Rectal smooth muscle tissue (tissue), 1 donor: ENCODE measurements at regions not wholly inside any gene's neighbourhood (a gene's known extent, or its start where the extent isn't known, plus 50 kb on each side); places are given as distances from the start of the nearest gene placed in this dataset.
A peak's percentile ranks its signal among the peaks of the same experiment; 100 is the strongest.

ENCODE experiments used
- H3K27ac ChIP-seq: one replicate; pipeline ENCODE4 v1.7.0; 2013; ENCODE audit warnings: low read depth, low read length, inconsistent platforms
- H3K27me3 ChIP-seq: one replicate; pipeline ENCODE4 v1.7.0; 2013; ENCODE audit warnings: low read length; ENCODE audit not compliant: control insufficient read depth, insufficient read depth
- H3K36me3 ChIP-seq: one replicate; pipeline ENCODE4 v1.7.0; 2013; ENCODE audit warnings: low read length; ENCODE audit not compliant: control insufficient read depth, insufficient read depth
- H3K4me1 ChIP-seq: one replicate; pipeline ENCODE4 v1.7.0; 2013; ENCODE audit warnings: low read length; ENCODE audit not compliant: control insufficient read depth, insufficient read depth
- H3K4me3 ChIP-seq: one replicate; pipeline ENCODE4 v1.7.0; 2013; ENCODE audit warnings: low read length
- H3K9ac ChIP-seq: one replicate; pipeline ENCODE4 v1.7.0; 2013; ENCODE audit warnings: low read length

DNA sequence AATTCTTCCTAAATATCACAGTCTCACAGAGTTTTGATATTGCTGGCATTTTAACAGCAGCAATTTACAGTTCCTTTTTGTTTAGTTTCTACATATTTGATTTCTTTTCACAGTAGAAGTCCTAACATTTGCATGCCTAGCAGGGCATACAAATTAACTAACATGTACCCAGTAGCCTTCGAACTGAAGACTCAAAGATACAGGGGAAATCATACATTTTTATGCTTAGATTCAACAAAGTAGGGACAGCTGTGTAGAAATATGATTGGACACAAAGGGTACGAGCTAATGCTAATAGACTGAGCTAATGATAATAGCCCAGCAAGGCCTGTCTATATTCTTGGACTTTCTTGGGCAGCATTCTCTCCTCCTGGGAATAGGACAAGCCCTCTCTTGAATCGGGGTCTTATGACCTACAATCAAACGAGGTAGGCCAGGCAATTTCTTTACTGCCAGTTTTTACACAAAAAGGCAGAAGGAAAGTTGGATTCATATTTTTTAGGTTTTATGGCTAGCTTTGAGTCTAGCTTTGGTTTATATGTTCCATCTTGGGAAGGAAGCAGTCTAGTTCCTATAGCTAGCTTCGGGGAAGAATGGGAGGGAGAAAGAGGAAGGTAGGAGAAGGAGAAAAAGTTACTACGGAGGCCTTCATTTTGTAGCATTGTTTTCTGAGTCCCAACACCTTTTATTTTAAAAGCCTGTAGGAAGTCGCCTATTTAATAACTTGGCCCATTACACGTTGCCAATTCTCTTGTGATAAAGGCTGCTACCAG, 115.8 kb downstream of the HFE start:
- H3K4me3 ChIP-seq = no peak overlapping the region
- H3K27me3 ChIP-seq = no peaks in the 10 kb centered on the region
- H3K27ac ChIP-seq = no peak overlapping the region
- H3K36me3 ChIP-seq = no peaks in the 10 kb centered on the region
- H3K9ac ChIP-seq = no peak overlapping the region
- peaks cover 9% of the 10 kb centered on the region for H3K4me1 ChIP-seq

DNA sequence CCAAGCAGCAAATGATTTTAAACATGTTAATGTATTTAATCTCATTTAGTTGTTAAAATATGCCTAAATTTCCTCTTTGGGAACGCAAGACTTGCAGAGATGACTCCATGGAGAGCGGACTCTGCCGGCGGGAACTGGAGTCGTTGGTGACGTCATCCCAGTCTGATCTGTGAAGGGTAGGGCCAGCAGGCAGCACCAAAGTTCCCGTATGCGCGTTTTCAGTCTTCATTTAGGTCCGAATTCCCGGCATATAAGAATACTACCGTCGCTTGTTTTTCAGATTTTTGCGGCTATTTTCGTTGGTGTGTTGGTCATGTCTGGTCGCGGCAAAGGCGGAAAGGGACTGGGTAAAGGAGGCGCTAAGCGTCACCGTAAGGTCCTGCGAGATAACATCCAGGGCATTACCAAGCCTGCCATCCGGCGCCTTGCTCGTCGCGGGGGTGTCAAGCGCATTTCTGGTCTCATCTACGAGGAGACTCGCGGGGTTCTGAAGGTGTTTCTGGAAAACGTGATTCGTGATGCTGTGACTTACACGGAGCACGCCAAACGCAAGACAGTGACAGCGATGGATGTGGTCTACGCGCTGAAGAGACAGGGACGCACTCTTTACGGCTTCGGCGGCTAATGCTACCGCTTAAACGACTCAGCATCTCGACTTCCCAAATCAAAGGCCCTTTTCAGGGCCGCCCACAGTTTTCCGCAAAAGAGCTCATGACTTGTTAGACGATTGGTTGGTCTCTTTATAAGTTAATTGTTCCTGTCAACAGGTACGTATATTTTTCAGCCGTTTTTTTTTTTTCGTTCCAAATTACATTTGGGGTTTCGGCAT, 117.3 kb downstream of the HFE start:
- H3K4me1 ChIP-seq = peaks cover 6% of the 10 kb centered on the region
- H3K27me3 ChIP-seq = no peaks in the 10 kb centered on the region

DNA sequence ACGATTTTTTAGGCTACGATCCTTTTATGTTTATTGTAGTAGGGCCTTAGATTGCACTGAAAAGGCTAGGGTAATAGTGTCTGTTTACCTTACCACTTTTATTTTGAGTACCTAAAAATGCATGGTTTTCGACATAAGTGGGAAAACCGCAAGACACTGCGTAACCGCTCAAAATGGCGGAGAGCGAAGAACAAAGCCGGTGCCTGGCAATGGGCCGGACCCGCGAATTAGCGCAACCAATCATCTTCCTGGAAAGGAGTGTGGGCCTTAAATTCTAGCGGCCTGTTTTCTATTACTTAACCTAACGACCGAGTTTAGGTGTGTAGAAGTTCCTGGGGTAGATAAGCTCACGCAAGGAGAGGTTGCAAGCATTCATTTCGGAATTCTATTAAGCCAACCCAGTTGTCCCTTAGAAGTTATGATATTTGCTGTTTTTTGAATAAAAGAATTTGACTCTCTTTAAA, 118.0 kb downstream of the HFE start:
- H3K27ac ChIP-seq = peak overlapping the region; percentile 92
- no peaks in the 10 kb centered on the region for H3K36me3 ChIP-seq
- peak overlapping the region; percentile 70 for H3K4me3 ChIP-seq
- H3K9ac ChIP-seq = peak overlapping the region; percentile 80
- H3K4me1 ChIP-seq = peaks cover 6% of the 10 kb centered on the region
- no peaks in the 10 kb centered on the region for H3K27me3 ChIP-seq

More for the DNA sequence above, 117.3 kb downstream of the HFE start:
- peak overlapping the region; percentile 92 for H3K27ac ChIP-seq
- H3K9ac ChIP-seq = peak overlapping the region; percentile 80
- H3K4me3 ChIP-seq = peak overlapping the region; percentile 70
- H3K36me3 ChIP-seq = no peaks in the 10 kb centered on the region

DNA sequence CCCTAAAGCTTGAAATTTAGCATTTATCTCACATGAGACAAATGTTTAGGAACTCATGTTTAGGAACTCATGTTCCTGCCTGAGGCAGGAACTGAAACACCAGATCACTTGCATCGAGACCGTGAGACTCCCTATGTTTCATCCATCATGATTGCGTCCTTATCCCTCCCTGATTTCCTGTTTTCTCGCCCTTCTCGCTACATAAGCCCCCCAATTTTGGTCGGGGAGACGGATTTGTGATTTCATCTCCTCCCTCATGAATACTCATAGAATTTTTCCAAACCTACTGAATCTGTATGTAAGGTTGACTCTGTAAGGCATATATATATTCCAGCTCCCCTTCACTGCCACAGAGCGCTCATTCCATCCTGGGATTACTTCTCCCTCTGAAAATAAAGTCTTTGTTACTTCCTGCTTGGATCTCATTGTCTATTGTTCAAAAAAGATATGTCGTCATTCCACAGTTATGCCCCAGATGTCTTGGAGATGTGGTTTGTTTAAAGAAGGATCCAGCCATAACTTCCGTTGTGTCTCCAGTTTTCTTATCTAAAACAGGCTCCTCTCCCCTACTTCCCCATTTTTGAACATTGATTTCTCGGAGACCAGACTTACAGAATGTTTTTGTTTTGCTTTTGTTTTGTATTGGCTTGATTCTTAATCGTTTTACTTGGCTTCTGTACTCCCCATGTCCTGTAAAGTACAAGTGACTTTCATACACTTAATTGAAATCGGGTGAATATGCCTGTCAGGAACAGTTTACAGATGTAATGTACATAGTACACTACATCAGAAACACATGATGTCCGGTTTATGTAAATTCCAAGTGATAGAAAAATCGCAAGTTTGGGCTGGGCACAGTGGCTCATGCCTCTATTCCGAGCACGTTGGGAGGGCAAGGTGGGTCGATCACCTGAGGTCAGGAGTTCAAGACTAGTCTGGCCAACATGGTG, 118.7 kb downstream of the HFE start:
- H3K27ac ChIP-seq = peak overlapping the region; percentile 92
- peaks cover 6% of the 10 kb centered on the region for H3K4me1 ChIP-seq
- no peaks in the 10 kb centered on the region for H3K36me3 ChIP-seq
- peak overlapping the region; percentile 70 for H3K4me3 ChIP-seq
- H3K27me3 ChIP-seq = no peaks in the 10 kb centered on the region
- peak overlapping the region; percentile 63 for H3K9ac ChIP-seq

DNA sequence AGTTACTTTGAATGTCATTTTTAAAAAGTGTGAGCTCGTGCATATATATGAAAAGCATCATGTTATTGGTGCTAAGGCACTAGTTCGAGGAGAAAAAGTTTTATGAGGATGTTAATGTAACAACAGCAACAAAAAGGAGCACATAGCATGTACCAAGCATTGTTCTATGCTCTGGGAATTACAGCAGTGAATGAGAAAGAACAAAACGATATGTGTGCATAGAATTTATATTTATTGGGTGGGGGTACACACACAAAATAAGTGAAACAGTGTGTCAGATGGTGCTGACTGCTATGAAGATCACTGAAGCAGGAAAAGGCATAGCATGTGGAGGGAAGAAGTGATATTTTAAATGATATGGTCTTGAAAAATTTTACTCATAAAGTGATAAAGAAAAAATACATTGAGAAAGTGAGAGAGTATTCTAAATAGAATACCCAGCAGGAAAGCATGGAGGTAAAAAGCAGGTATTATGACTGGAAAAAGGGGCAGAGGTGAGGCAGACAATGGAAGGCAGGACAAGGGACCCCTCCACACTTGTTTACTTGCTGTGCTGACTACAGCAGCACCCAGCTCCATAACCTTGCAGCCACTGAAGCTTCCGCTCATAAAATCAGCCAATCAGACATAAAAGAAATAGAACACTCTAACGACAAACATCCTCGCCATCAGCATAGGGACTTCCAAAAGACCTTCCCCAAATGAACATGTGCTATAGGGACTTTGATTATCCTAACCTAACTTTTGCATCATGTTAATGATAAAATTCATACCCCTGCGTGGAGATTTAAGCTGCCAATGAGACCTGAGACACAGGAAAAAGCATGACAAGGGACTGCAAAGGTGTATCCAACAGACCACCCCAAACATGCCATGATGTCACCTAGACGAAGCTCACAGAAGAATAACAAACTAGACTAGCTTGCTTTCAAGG, 119.9 kb downstream of the HFE start:
- no peak overlapping the region for H3K9ac ChIP-seq
- H3K4me1 ChIP-seq = peaks cover 6% of the 10 kb centered on the region
- H3K36me3 ChIP-seq = no peaks in the 10 kb centered on the region
- H3K27me3 ChIP-seq = no peaks in the 10 kb centered on the region
- no peak overlapping the region for H3K27ac ChIP-seq
- no peak overlapping the region for H3K4me3 ChIP-seq

DNA sequence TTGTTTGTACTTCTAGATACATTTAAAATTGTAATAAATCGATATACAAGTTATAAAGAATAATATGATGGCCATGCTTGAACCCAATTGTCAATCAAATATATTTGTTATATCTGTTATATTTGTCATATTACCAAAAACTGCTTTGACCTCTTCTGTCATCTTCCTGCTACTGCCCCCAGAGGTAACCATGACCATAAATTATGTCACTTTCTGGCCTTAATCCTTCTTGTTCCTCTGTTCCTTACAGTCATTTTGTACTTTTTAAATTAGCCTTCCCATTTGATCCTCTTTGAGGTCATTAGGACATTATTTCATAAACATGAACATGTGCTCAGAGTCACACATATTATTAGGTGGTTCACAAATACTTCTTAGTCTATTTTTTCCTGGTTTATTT, 124.7 kb downstream of the HFE start:
- Histone ChIP-seq H3K4me1 (peaks cover 5% of the 10 kb centered on the region), H3K27me3 (no peaks in the 10 kb centered on the region), H3K9ac (no peak overlapping the region), H3K27ac (no peak overlapping the region), H3K36me3 (no peaks in the 10 kb centered on the region), H3K4me3 (no peak overlapping the region)

DNA sequence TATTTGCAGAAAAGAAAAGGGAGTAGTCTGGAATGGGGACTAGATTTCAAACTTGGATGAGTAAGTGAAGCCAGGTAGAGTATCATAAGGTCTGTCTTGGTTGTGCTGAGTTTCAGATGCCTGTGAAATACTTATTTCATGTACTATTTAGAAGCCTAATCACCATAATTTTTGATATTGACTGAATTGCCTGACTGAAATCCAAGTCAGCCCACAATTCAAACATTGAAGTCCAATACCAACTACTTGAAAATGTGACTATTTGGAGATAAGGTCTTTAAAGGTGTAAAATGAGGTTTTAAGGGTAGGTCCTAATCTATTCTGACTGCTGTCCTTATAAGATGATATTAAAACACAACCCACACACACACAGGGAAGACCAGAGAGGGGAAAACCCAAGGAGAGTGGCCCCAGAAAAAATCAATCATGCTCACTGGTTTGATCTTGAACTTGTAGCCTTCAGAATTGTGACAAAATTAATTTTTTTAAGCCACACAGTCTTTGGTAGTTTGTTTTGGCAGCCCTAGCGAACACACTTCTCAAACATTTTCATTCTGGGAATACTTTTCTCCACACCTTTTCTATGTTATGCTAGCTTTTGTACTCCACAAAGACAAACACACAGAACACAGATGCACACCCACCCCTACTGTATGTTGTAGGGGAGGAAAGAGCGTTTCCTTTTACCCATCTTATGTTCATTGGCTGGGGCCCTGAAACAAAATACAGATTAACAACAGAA, 126.3 kb downstream of the HFE start:
- no peak overlapping the region for H3K9ac ChIP-seq
- no peak overlapping the region for H3K27ac ChIP-seq
- peaks cover 8% of the 10 kb centered on the region for H3K4me1 ChIP-seq
- no peak overlapping the region for H3K4me3 ChIP-seq
- H3K36me3 ChIP-seq = no peaks in the 10 kb centered on the region
- no peaks in the 10 kb centered on the region for H3K27me3 ChIP-seq

DNA sequence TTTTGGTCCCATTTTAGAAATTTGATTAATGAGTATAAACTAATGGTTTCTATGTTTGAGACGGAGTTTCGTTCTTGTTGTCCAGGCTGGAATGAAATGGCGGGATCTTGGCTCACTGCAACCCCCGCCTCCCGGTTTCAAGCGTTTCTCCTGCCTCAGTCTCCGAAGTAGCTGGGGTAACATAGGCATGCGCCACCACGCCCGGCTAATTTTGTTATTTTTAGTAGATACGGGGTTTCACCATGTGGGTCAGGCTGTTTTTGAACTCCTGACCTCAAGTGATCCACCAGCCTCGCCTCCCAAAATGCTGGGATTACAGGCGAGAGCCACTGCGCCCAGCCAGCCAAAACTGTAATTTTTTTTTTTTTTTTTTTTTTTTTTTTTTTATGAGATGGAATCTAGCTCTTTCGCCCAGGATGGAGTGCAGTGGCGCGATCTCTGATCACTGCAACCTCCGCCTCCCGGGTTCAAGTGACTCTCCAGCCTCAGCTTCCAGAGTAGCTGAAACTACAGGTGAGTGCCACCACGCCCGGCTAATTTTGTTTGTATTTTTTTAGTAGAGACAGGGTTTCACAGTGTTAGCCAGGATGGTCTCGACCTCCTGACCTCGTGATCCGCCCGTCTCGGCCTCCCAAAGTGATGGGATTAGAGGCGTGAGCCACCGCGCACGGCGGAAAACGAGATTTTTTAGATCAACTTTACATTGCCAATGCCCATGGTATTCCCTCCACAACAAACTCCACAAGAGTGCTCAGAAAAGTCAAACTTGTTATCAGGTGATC, 127.8 kb downstream of the HFE start:
- H3K27ac ChIP-seq = peak overlapping the region; percentile 99
- peak overlapping the region; percentile 16 for H3K9ac ChIP-seq
- peaks cover 8% of the 10 kb centered on the region for H3K4me1 ChIP-seq
- H3K36me3 ChIP-seq = no peaks in the 10 kb centered on the region
- peak overlapping the region; percentile 68 for H3K4me3 ChIP-seq
- no peaks in the 10 kb centered on the region for H3K27me3 ChIP-seq

DNA sequence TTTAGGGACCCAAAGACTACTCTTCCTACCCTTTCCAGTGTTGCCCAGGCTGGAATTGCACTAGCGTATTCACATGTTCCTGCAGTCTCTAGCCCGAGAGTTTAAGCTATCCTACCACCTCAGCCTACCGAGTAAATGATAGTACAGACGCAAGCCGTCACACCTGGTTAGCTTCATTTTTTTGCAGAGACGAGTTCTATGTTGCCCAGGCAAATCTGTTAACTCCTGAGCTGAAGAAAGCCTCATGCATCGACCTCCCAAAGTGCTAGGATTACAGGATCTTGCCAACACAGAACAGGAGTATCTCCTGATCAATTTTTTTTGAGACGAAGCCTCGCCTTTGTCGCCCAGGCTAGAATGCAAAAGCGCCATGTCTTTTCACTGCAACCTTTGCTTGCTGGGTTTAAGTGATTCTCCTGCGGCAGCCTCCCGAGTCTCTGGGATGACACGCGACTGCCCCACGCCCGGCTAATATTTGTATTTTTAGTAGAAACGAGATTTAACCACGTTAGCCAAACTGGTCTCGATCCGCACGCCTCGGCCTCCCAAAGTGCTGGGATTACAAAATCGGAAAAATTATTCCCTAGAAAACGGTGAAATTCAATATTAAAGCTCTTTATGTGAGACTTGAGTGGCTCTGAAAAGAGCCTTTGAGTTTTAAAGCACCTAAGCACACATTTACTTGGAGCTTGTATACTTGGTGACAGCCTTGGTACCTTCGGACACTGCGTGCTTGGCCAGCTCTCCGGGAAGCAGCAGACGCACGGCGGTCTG, 128.5 kb downstream of the HFE start:
- Histone ChIP-seq H3K27ac (peak overlapping the region; percentile 99), H3K27me3 (no peaks in the 10 kb centered on the region), H3K36me3 (no peaks in the 10 kb centered on the region), H3K9ac (peak overlapping the region; percentile 41), H3K4me3 (peak overlapping the region; percentile 68), H3K4me1 (peaks cover 8% of the 10 kb centered on the region)

DNA sequence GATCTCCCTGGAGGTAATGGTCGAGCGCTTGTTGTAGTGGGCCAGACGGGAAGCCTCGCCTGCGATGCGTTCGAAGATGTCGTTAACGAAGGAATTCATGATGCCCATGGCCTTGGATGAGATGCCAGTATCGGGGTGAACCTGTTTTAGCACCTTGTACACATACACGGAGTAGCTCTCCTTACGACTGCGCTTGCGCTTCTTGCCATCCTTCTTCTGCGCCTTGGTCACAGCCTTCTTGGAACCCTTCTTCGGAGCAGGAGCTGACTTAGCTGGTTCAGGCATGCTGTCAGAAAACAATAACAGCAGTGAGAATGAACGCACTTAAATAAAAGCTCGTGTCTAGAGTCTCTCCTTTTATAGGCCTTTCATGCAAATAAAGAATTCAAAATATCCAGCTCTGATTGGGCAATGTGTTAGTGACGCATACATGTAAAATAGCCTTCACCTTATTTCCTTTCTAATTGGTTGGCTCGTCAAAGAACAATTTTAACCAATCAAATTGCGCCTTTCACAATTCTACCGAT, 129.2 kb downstream of the HFE start:
- peak overlapping the region; percentile 87 for H3K4me3 ChIP-seq
- H3K36me3 ChIP-seq = no peaks in the 10 kb centered on the region
- peak overlapping the region; percentile 99 for H3K27ac ChIP-seq
- peak overlapping the region; percentile 41 for H3K9ac ChIP-seq
- H3K4me1 ChIP-seq = peaks cover 8% of the 10 kb centered on the region
- no peaks in the 10 kb centered on the region for H3K27me3 ChIP-seq
